ENCODE measurements at regions not wholly inside any gene's neighbourhood (a gene's known extent, or its start where the extent isn't known, plus 50 kb on each side); places are given as distances from the start of the nearest gene placed in this dataset.
"Not testable (repeated sequence)": the region's sequence is repeated elsewhere in the genome, so short reads cannot be mapped to it uniquely, and the experiment has no call there.

DNA sequence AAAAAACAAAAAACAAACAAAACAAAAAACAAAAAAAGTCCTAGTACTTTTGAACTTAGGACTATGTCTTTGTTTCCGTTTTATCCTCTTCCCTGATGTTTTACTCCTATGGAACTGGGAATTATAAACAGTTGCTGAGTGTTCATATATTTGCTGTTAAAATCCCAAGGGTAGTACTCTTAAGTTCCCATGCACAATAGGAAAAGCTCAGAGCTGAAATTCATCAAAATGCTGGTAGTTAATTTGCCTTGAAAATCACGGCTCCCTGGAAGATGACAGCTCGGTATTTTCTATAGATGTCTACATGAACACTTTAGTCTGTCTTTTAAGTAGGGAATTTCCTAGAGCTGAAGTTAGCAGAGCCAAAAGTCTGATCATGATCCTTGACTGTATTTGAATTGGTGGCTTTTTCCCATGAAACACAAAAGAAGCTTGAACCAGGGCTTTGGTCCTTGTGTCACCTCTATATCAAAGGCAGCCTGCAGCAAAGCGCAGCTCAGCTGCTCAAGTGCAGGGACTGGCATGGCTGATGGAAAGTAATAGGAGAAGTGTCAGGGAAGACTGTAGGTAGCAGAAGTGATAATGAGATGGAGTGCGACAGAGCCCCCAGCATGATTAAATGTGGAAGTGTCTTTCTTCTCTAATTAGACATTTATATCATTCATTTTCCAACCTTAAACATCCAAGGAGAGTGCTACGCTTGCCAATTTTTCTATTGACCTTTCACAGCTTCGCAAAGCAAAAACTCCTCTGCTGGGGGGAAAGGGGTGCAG is 310.9 kb downstream of the TRIM36 start (continued):
- TF ChIP-seq ZSCAN32 (CRISPR knock-in tag; IDR thresholded peaks at IDR 0.05) (no peak), SUPT5H (IDR thresholded peaks at IDR 0.05) (no peak), TAF9B (IDR thresholded peaks at IDR 0.05; ENCODE audit: partially characterized antibody) (no peak)

DNA sequence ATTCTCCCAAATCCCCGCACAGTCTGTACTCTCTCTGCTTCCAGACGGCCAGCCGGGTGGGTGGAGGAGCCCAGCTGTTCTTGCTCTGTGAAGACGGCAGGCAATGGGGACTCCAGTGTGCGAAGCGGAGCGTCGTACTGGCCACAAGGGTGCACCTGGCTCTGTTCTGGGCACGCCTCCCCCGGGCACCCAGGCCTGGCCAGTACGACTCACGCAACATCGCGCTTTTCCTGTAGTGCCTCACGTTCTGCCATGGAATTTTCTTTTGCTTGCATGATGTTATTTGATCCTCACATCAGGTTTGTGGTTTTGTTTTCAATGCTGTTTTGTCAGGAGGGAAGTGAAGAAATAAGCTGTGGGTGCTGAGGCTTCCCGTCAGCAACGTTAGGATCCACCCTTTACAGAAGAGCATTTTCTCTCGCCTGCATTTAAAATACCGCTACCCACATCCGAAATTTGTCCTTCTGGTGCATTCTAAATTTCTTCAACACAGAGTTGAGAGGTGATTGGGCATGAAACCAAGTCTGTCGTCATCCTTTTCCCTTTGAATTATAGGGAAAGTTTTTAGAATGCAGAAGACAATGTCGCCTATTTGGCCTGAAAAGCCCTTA is 311.7 kb downstream of the TRIM36 start:
- Histone ChIP-seq H3K9ac (ENCODE audit: insufficient read depth in 1 of 2, low read depth in 2 of 2, low read length in 2 of 2) (no peak overlapping the region), H3K36me3 (ENCODE audit: control insufficient read depth, insufficient read depth, low read length) (no peaks in the 10 kb centered on the region), H3K4me3 (no peak overlapping the region), H3K9me3 (replicated peaks; ENCODE audit: control insufficient read depth, insufficient read depth, low read depth, low read length) (no peaks in the 10 kb centered on the region), H2AFZ (ENCODE audit: low read depth, low read length) (no peak overlapping the region), H3K4me1 (replicated peaks in 1 of 2; ENCODE audit: control insufficient read depth in 2 of 2, insufficient read depth in 2 of 2, low read length in 2 of 2) (no peaks in the 10 kb centered on the region), H3K4me2 (ENCODE audit: insufficient read depth, low read length) (no peak overlapping the region), H3K79me2 (ENCODE audit: control insufficient read depth, insufficient read depth, low read length) (no peaks in the 10 kb centered on the region), H3K27ac (ENCODE audit: extremely low read depth, low read depth, low read length) (no peak overlapping the region), H4K20me1 (replicated peaks; ENCODE audit: control insufficient read depth, insufficient read depth, low read length) (no peaks in the 10 kb centered on the region), H3K27me3 (ENCODE audit: control insufficient read depth in 2 of 2, insufficient read depth in 2 of 2, low read length in 2 of 2) (no peaks in the 10 kb centered on the region), H3K9me1 (ENCODE audit: control insufficient read depth, insufficient read depth, low read length) (no peaks in the 10 kb centered on the region)
- ATAC-seq (no peak), DNase-seq (ENCODE audit: extremely low read depth in 1 of 4, low spot score in 3 of 4) (no peak), FAIRE-seq (no peak)
- no TSS peak for BruUV-seq (replicated peaks)
- intact Hi-C loops (cut with micrococcal nuclease) = no loop called here
- no peak for TF ChIP-seq ETV1 (tag; conservative IDR thresholded peaks at IDR 0.05; ENCODE audit: low read depth)
- TF ChIP-seq ZBTB26 (CRISPR knock-in tag; IDR thresholded peaks at IDR 0.05) = no peak
- no peak for TF ChIP-seq RBBP5 (IDR thresholded peaks at IDR 0.05; ENCODE audit: borderline replicate concordance, insufficient read depth, low read length, poor library complexity, severe bottlenecking)
- TF ChIP-seq, protein P1, sequence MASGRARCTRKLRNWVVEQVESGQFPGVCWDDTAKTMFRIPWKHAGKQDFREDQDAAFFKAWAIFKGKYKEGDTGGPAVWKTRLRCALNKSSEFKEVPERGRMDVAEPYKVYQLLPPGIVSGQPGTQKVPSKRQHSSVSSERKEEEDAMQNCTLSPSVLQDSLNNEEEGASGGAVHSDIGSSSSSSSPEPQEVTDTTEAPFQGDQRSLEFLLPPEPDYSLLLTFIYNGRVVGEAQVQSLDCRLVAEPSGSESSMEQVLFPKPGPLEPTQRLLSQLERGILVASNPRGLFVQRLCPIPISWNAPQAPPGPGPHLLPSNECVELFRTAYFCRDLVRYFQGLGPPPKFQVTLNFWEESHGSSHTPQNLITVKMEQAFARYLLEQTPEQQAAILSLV (tag; IDR thresholded peaks at IDR 0.05) = no peak
- no peak for TF ChIP-seq SMARCA4 (IDR thresholded peaks at IDR 0.05)
- no peak for TF ChIP-seq ZNF780A (CRISPR knock-in tag; IDR thresholded peaks at IDR 0.05)
- TF ChIP-seq ZBTB17 (CRISPR knock-in tag; IDR thresholded peaks at IDR 0.05) = no peak
- WGBS (ENCODE audit: insufficient coverage, low coverage, missing lambda C conversion rate) = 3% methylated on average over 19 of the region's 22 CpGs
- in situ Hi-C loops (cut with MboI) = no loop called here
- ChIA-PET POLR2A (no interaction called here), CTCF (ENCODE audit: low intra/inter-chr PET ratio) (no interaction called here)

DNA sequence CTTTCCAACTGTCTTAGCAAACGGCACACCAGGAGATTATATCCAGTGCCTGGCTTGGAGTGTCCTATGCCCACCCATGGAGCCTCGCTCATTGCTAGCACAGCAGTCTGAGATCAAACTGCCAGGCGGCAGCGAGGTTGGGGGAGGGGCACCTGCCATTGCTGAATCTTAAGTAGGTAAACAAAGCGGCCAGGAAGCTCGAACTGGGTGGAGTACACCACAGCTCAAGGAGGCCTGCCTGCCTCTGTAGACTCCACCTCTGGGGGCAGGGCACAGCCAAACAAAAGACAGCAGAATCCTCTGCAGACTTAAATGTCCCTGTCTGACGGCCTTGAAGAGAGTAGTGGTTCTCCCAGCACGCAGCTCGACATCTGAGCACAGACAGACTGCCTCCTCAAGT is 325.0 kb downstream of the TRIM36 start:
- in situ Hi-C loops (cut with MboI); H3K9ac ChIP-seq (ENCODE audit: insufficient read depth in 1 of 2, low read depth in 2 of 2, low read length in 2 of 2); BruUV-seq (replicated peaks); H3K4me2 ChIP-seq (ENCODE audit: insufficient read depth, low read length); DNase-seq (ENCODE audit: extremely low read depth in 1 of 4, low spot score in 3 of 4); H3K9me3 ChIP-seq (replicated peaks; ENCODE audit: control insufficient read depth, insufficient read depth, low read depth, low read length); FAIRE-seq; ATAC-seq; H3K79me2 ChIP-seq (ENCODE audit: control insufficient read depth, insufficient read depth, low read length); H3K4me1 ChIP-seq (replicated peaks in 1 of 2; ENCODE audit: control insufficient read depth in 2 of 2, insufficient read depth in 2 of 2, low read length in 2 of 2); intact Hi-C loops (cut with micrococcal nuclease); POLR2A ChIA-PET; CTCF ChIA-PET (ENCODE audit: low intra/inter-chr PET ratio); H3K9me1 ChIP-seq (ENCODE audit: control insufficient read depth, insufficient read depth, low read length); H3K27me3 ChIP-seq (ENCODE audit: control insufficient read depth in 2 of 2, insufficient read depth in 2 of 2, low read length in 2 of 2); H3K36me3 ChIP-seq (ENCODE audit: control insufficient read depth, insufficient read depth, low read length); H3K4me3 ChIP-seq; H2AFZ ChIP-seq (ENCODE audit: low read depth, low read length); H4K20me1 ChIP-seq (replicated peaks; ENCODE audit: control insufficient read depth, insufficient read depth, low read length); H3K27ac ChIP-seq (ENCODE audit: extremely low read depth, low read depth, low read length): not testable (repeated sequence)
- WGBS (ENCODE audit: insufficient coverage, low coverage, missing lambda C conversion rate) = 0% methylated on average over 9 of the region's 9 CpGs

All from K562 (cell line).